MM.1S (cell line): ENCODE measurements at regions not wholly inside any gene's neighbourhood (a gene's known extent, or its start where the extent isn't known, plus 50 kb on each side); places are given as distances from the start of the nearest gene placed in this dataset.

Experiments
- DNase-seq: peaks from one replicate; pipeline ENCODE4 v3.0.0-alpha.2; 2015
- H2AFZ ChIP-seq: fragments of 300-600 bp; sonication (generic); 2 replicates; pipeline ENCODE4 v1.6.0; 2016; ENCODE audit warnings: antibody characterized with exemption, low read length
- H3F3A ChIP-seq: fragments of 300-600 bp; sonication (generic); 2 replicates; pipeline ENCODE4 v1.6.1; 2016; ENCODE audit warnings: mild to moderate bottlenecking, antibody characterized with exemption, low read length, moderate library complexity, mixed read lengths; ENCODE audit not compliant: insufficient read depth
- H3K27ac ChIP-seq: fragments of 300-600 bp; sonication (generic); 2 replicates; pipeline ENCODE4 v1.5.1; 2016; ENCODE audit warnings: mild to moderate bottlenecking, low read length
- H3K27me3 ChIP-seq: fragments of 300-600 bp; sonication (generic); replicated peaks from 2 replicates; pipeline ENCODE4 v1.6.0; 2016; ENCODE audit warnings: low read length; ENCODE audit not compliant: insufficient read depth
- H3K36me3 ChIP-seq: fragments of 300-600 bp; sonication (generic); replicated peaks from 2 replicates; pipeline ENCODE4 v1.6.1; 2016; ENCODE audit warnings: mild to moderate bottlenecking, low read length, mixed read lengths; ENCODE audit not compliant: insufficient read depth
- H3K4me1 ChIP-seq: fragments of 300-600 bp; sonication (generic); 2 replicates; pipeline ENCODE4 v1.6.1; 2016; ENCODE audit warnings: low read length, mixed read lengths
- H3K4me2 ChIP-seq: fragments of 300-600 bp; sonication (generic); 2 replicates; pipeline ENCODE4 v1.6.0; 2016; ENCODE audit warnings: low read depth, low read length
- H3K4me3 ChIP-seq: fragments of 300-600 bp; sonication (generic); 2 replicates; pipeline ENCODE4 v1.5.1; 2016; ENCODE audit warnings: low read length, mixed read lengths
- H3K79me2 ChIP-seq: fragments of 300-600 bp; sonication (generic); 2 replicates; pipeline ENCODE4 v1.6.1; 2016; ENCODE audit warnings: mixed run types, low read length, mixed read lengths
- H3K9ac ChIP-seq: fragments of 300-600 bp; sonication (generic); 2 replicates; pipeline ENCODE4 v1.6.1; 2016; ENCODE audit warnings: low read length, mixed read lengths
- H3K9me2 ChIP-seq: fragments of 300-600 bp; sonication (generic); replicated peaks from 2 replicates; pipeline ENCODE4 v1.6.1; 2016; ENCODE audit warnings: mild to moderate bottlenecking, low read length, mixed read lengths; ENCODE audit not compliant: insufficient read depth
- H3K9me3 ChIP-seq: fragments of 300-600 bp; sonication (generic); replicated peaks from 2 replicates; pipeline ENCODE4 v1.6.1; 2016; ENCODE audit warnings: mild to moderate bottlenecking, low read length, mixed read lengths; ENCODE audit not compliant: insufficient read depth
- H4K20me1 ChIP-seq: fragments of 300-600 bp; sonication (generic); 2 replicates; pipeline ENCODE4 v1.6.1; 2016; ENCODE audit warnings: mild to moderate bottlenecking, low read length, moderate library complexity, mixed read lengths; ENCODE audit not compliant: insufficient read depth
- EZH2 ChIP-seq: fragments of 300-600 bp; sonication (generic); optimal IDR thresholded peaks from 2 replicates; pipeline ENCODE3; 2017; ENCODE audit warnings: low read depth, mild to moderate bottlenecking, antibody characterized with exemption, low read length, mixed read lengths
- EZH2phosphoT487 ChIP-seq: fragments of 300-600 bp; sonication (generic); IDR thresholded peaks from 2 replicates; pipeline ENCODE4 v1.6.1; 2018; ENCODE audit warnings: antibody characterized with exemption, low read length
- TF ChIP-seq, protein P1 (sequence below): fragments of 300-600 bp; sonication (generic); IDR thresholded peaks from 2 replicates; pipeline ENCODE4 v1.5.1; 2016; ENCODE audit warnings: antibody characterized with exemption, low read length, mixed read lengths

DNA sequence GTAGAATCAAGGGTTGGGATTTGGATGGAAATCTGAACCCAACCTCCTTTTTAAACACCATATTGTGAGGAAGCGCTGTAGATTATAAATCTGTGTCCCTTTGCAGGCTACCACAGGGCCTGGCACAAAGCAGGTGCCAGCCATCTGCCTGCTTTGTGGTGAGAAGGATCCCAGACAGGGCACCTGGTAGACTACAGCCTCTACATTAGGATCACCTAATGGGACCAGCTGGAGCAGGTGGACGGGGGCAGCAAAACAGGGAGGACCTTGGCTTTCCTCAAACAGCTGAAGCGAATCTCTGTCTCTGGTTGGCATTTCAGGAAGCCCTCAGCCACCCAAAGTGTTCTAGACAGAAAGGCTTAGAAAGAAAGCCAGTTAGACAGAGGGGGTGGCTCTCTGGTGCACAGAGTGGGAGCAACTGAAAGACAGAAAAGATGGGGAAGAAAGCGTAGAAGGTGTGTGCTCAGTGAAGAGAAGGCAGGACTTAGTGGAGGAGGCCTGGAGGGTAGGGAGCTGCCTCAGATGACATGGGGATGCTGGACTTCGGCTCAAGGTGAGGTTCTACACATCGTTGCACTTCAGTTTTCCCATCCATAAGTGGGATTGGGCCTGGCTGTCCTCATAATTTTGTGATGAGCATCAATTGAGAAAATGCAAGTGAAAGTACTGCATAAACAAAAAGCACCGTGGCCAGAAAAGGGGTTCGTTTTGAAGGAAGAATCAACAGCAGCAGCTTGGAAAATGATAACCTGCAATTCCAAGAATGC lies 350.8 kb downstream of the CYRIA start:
- no peaks in the 10 kb centered on the region for H3K9me3 ChIP-seq
- TF ChIP-seq EZH2 (no peak), EZH2phosphoT487 (no peak)
- TF ChIP-seq, protein P1, sequence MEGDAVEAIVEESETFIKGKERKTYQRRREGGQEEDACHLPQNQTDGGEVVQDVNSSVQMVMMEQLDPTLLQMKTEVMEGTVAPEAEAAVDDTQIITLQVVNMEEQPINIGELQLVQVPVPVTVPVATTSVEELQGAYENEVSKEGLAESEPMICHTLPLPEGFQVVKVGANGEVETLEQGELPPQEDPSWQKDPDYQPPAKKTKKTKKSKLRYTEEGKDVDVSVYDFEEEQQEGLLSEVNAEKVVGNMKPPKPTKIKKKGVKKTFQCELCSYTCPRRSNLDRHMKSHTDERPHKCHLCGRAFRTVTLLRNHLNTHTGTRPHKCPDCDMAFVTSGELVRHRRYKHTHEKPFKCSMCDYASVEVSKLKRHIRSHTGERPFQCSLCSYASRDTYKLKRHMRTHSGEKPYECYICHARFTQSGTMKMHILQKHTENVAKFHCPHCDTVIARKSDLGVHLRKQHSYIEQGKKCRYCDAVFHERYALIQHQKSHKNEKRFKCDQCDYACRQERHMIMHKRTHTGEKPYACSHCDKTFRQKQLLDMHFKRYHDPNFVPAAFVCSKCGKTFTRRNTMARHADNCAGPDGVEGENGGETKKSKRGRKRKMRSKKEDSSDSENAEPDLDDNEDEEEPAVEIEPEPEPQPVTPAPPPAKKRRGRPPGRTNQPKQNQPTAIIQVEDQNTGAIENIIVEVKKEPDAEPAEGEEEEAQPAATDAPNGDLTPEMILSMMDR: no peak
- H3K27me3 ChIP-seq: no peaks in the 10 kb centered on the region
- H3K79me2 ChIP-seq: no peaks in the 10 kb centered on the region
- no peaks in the 10 kb centered on the region for H3K36me3 ChIP-seq
- no peak overlapping the region for H3K4me2 ChIP-seq
- H3K4me3 ChIP-seq: no peak overlapping the region
- H3K9ac ChIP-seq: no peak overlapping the region
- H3K9me2 ChIP-seq: no peaks in the 10 kb centered on the region
- no peak overlapping the region for H3K27ac ChIP-seq
- H3F3A ChIP-seq: no peaks in the 10 kb centered on the region
- no peaks in the 10 kb centered on the region for H4K20me1 ChIP-seq
- DNase-seq: no peak
- H2AFZ ChIP-seq: no peak overlapping the region
- H3K4me1 ChIP-seq: no peaks in the 10 kb centered on the region

DNA sequence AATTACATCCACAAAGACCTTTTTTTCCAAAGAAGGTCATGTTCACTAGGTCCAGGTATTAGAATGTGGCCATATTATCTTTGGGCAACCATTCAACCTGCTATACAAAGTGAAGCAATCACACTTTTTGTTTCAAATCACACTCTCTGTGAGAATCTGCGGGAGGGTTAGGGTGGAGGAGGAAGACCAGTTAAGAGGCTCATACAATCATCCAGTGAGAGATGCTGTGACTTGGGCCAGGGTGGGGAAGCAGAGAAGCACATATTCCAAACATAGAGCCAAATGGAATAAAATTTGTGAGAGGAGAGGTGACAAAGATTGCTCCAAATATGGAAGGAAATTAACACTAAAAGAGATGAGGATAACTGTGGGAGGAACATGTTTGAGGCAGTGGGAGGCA lies 351.6 kb downstream of the CYRIA start:
- H4K20me1 ChIP-seq: no peaks in the 10 kb centered on the region
- H3K4me1 ChIP-seq: no peaks in the 10 kb centered on the region
- no peaks in the 10 kb centered on the region for H3K79me2 ChIP-seq
- no peak for TF ChIP-seq EZH2
- TF ChIP-seq EZH2phosphoT487: no peak
- TF ChIP-seq, protein P1: no peak
- no peak for DNase-seq
- no peak overlapping the region for H3K9ac ChIP-seq
- no peak overlapping the region for H3K4me3 ChIP-seq
- no peaks in the 10 kb centered on the region for H3K9me2 ChIP-seq
- H2AFZ ChIP-seq: no peak overlapping the region
- no peaks in the 10 kb centered on the region for H3F3A ChIP-seq
- H3K9me3 ChIP-seq: no peaks in the 10 kb centered on the region
- no peak overlapping the region for H3K27ac ChIP-seq
- no peaks in the 10 kb centered on the region for H3K36me3 ChIP-seq
- H3K4me2 ChIP-seq: no peak overlapping the region
- no peaks in the 10 kb centered on the region for H3K27me3 ChIP-seq

DNA sequence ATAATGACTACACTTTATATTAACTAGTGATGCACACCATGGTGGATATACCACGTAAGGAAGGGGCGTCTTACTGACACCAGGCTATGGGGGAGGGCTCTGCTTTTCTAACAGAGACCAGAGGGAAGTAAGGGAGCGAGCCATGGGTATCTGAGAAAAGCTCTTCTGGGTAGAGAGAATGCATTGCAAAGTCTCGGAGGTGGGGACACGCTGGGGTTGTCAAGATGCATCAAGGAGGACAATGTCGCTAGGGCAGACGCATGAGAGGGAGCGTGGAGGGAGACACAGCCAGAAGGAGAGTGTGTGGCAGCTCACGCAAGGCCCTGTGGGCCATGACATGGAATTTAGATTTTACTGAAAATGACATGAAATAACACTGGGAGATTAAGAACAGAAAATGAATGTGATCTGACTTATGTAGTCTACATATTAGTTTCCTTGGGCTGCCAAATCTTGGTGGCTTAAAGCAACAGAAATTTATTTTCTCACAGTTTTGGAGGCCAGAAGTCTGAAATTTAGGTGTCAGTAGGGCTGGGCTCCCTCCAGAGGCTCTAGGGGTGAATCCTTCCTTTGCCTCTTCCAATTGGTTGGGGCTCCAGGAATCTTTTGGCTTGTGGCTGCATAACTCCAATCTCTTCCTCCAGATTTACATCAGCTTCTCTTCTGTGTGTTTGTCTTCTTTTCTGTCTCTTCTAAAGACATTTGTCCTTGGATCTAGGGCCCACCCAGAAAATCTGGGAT lies 352.2 kb downstream of the CYRIA start:
- H3K9me2 ChIP-seq: no peaks in the 10 kb centered on the region
- no peak for DNase-seq
- no peaks in the 10 kb centered on the region for H3K79me2 ChIP-seq
- H3K27me3 ChIP-seq: no peaks in the 10 kb centered on the region
- H3F3A ChIP-seq: no peaks in the 10 kb centered on the region
- no peak for TF ChIP-seq EZH2phosphoT487
- TF ChIP-seq, protein P1: no peak
- TF ChIP-seq EZH2: no peak
- H3K36me3 ChIP-seq: no peaks in the 10 kb centered on the region
- no peaks in the 10 kb centered on the region for H3K4me1 ChIP-seq
- H3K4me2 ChIP-seq: no peak overlapping the region
- H2AFZ ChIP-seq: no peak overlapping the region
- no peak overlapping the region for H3K4me3 ChIP-seq
- H3K27ac ChIP-seq: no peak overlapping the region
- no peaks in the 10 kb centered on the region for H4K20me1 ChIP-seq
- no peak overlapping the region for H3K9ac ChIP-seq
- H3K9me3 ChIP-seq: no peaks in the 10 kb centered on the region
